ENCODE measurements at regions not wholly inside any gene's neighbourhood (a gene's known extent, or its start where the extent isn't known, plus 50 kb on each side); places are given as distances from the start of the nearest gene placed in this dataset.

GRCh38 chr18:46398005-46398404 lies 259.0 kb downstream of the LOXHD1 start:
- TF ChIP-seq, protein P1, sequence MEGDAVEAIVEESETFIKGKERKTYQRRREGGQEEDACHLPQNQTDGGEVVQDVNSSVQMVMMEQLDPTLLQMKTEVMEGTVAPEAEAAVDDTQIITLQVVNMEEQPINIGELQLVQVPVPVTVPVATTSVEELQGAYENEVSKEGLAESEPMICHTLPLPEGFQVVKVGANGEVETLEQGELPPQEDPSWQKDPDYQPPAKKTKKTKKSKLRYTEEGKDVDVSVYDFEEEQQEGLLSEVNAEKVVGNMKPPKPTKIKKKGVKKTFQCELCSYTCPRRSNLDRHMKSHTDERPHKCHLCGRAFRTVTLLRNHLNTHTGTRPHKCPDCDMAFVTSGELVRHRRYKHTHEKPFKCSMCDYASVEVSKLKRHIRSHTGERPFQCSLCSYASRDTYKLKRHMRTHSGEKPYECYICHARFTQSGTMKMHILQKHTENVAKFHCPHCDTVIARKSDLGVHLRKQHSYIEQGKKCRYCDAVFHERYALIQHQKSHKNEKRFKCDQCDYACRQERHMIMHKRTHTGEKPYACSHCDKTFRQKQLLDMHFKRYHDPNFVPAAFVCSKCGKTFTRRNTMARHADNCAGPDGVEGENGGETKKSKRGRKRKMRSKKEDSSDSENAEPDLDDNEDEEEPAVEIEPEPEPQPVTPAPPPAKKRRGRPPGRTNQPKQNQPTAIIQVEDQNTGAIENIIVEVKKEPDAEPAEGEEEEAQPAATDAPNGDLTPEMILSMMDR (IDR thresholded peaks at IDR 0.05), result no peak
- TF ChIP-seq POLR2A (IDR thresholded peaks at IDR 0.05) (no peak), EP300 (IDR thresholded peaks at IDR 0.05; ENCODE audit: low read depth) (no peak), POLR2AphosphoS5 (IDR thresholded peaks at IDR 0.05) (no peak)
